GM12878 (cell line): ENCODE measurements at regions not wholly inside any gene's neighbourhood (a gene's known extent, or its start where the extent isn't known, plus 50 kb on each side); places are given as distances from the start of the nearest gene placed in this dataset.

Experiments used
- CHD2 ChIP-seq: IDR thresholded peaks from 2 replicates; pipeline ENCODE4 v1.6.1; 2011; ENCODE audit warnings: low read depth, low read length, improper control_type of control experiment, borderline replicate concordance
- CTCF ChIP-seq, 3 experiments: IDR thresholded peaks in 2 of 3; conservative IDR thresholded peaks in 1 of 3; 2 replicates each; pipeline ENCODE4 v1.5.1; 2011; ENCODE audit warnings: low read depth in 3 of 3, low read length in 3 of 3, mild to moderate bottlenecking in 3 of 3, control low read depth in 2 of 3, moderate library complexity in 2 of 3, inconsistent platforms in 1 of 3, mixed read lengths in 1 of 3; ENCODE audit not compliant: control insufficient read depth in 2 of 3, insufficient read depth in 1 of 3; ENCODE audit errors: extremely low read depth in 1 of 3
- EED ChIP-seq: sonication (generic); IDR thresholded peaks from 2 replicates; pipeline ENCODE4 v1.6.1; 2016; ENCODE audit warnings: antibody characterized with exemption, low read depth
- KDM1A ChIP-seq: fragments of 200-600 bp; sonication (generic); IDR thresholded peaks from 2 replicates; pipeline ENCODE4 v1.6.1; 2016; ENCODE audit warnings: borderline replicate concordance
- MEF2A ChIP-seq: IDR thresholded peaks from 2 replicates; pipeline ENCODE4 v1.6.1; 2011; ENCODE audit warnings: low read depth, mild to moderate bottlenecking, low read length, moderate library complexity; ENCODE audit not compliant: insufficient read depth
- MTA2 ChIP-seq: fragments of 450-650 bp; IDR thresholded peaks from 2 replicates; pipeline ENCODE4 v1.6.1; 2016; ENCODE audit warnings: low read depth, mild to moderate bottlenecking, moderate library complexity
- REST ChIP-seq: IDR thresholded peaks from 2 replicates; pipeline ENCODE4 v1.6.1; 2012; ENCODE audit warnings: mild to moderate bottlenecking, low read depth, low read length
- SMARCA5 ChIP-seq: fragments of 450-650 bp; IDR thresholded peaks from 2 replicates; pipeline ENCODE4 v1.6.1; 2017; ENCODE audit warnings: mild to moderate bottlenecking
- SREBF2 ChIP-seq: IDR thresholded peaks from 2 replicates; pipeline ENCODE4 v1.6.1; 2012; ENCODE audit warnings: mild to moderate bottlenecking, low read length

- TF ChIP-seq REST (no peak), KDM1A (no peak), CTCF (IDR thresholded peaks at IDR 0.05 in 2 of 3, conservative IDR thresholded peaks at IDR 0.05 in 1 of 3; ENCODE audit: control insufficient read depth in 2 of 3, extremely low read depth in 1 of 3, insufficient read depth in 1 of 3, low read depth in 3 of 3, low read length in 3 of 3) (no peak), MEF2A (no peak), CHD2 (no peak), SMARCA5 (no peak), MTA2 (no peak), SREBF2 (no peak), EED (no peak)
Observed at GRCh38 chr16:50944436-50944835, 202.6 kb downstream of the CYLD start.
